WTC11 (cell line): ENCODE measurements at regions not wholly inside any gene's neighbourhood (a gene's known extent, or its start where the extent isn't known, plus 50 kb on each side); places are given as distances from the start of the nearest gene placed in this dataset.

ENCODE experiments used
- AFF4 ChIP-seq: sonication (generic); formaldehyde crosslinking; IDR thresholded peaks from 2 replicates; pipeline ENCODE4 v1.8.1; 2023; ENCODE audit warnings: mild to moderate bottlenecking, missing genetic modification reagents, borderline replicate concordance
- CTCF ChIP-seq: fragments of 200-600 bp; IDR thresholded peaks from 2 replicates; pipeline ENCODE4 v1.8.0; 2022; ENCODE audit warnings: antibody characterized with exemption
- ELF4 ChIP-seq: sonication (generic); formaldehyde crosslinking; IDR thresholded peaks from 2 replicates; pipeline ENCODE4 v1.8.1; 2022; ENCODE audit warnings: low read depth, mild to moderate bottlenecking, moderate library complexity, missing genetic modification reagents
- GTF2I ChIP-seq: fragments of 250-450 bp; sonication (Bioruptor Pico); conservative IDR thresholded peaks from 2 replicates; pipeline ENCODE4 v1.4.0; 2021; ENCODE audit warnings: mild to moderate bottlenecking
- RELA ChIP-seq: sonication (generic); formaldehyde crosslinking; IDR thresholded peaks from 2 replicates; pipeline ENCODE4 v1.8.1; 2022; ENCODE audit warnings: missing genetic modification reagents, mild to moderate bottlenecking, borderline replicate concordance
- TCF7 ChIP-seq: sonication (generic); formaldehyde crosslinking; IDR thresholded peaks from 2 replicates; pipeline ENCODE4 v1.8.0; 2022; ENCODE audit warnings: mild to moderate bottlenecking, low read depth, missing genetic modification reagents, moderate library complexity
- ZNF512 ChIP-seq: sonication (generic); formaldehyde crosslinking; IDR thresholded peaks from 2 replicates; pipeline ENCODE4 v1.8.1; 2022; ENCODE audit warnings: missing genetic modification reagents, borderline replicate concordance

GRCh38 chr2:2755990-2756389 is 424.9 kb upstream of the MYT1L start:
- TF ChIP-seq CTCF (no peak), RELA (CRISPR knock-in tag) (no peak), ZNF512 (CRISPR knock-in tag) (no peak), ELF4 (CRISPR knock-in tag) (no peak), AFF4 (no peak), GTF2I (no peak), TCF7 (CRISPR knock-in tag) (no peak)
